H9 (cell line): ENCODE measurements at regions not wholly inside any gene's neighbourhood (a gene's known extent, or its start where the extent isn't known, plus 50 kb on each side); places are given as distances from the start of the nearest gene placed in this dataset.

Experiments used
- DNase-seq: peaks from one replicate; pipeline ENCODE4 v3.0.0-alpha.2; 2017
- H2AFZ ChIP-seq: one replicate; pipeline ENCODE4 v1.6.1; 2013; ENCODE audit warnings: mild to moderate bottlenecking, low read length, control low read depth, moderate library complexity
- H2AK5ac ChIP-seq: 2 replicates; pipeline ENCODE4 v1.6.1; 2013; ENCODE audit warnings: low read length, control low read depth, mixed read lengths; ENCODE audit not compliant: insufficient read length
- H2BK120ac ChIP-seq: one replicate; pipeline ENCODE4 v1.6.1; 2013; ENCODE audit warnings: low read depth, mild to moderate bottlenecking, low read length, control low read depth, inconsistent platforms; ENCODE audit not compliant: poor library complexity, severe bottlenecking
- H2BK12ac ChIP-seq: 2 replicates; pipeline ENCODE4 v1.6.1; 2013; ENCODE audit warnings: low read length, control low read depth, mixed read lengths, low read depth; ENCODE audit not compliant: insufficient read length
- H2BK15ac ChIP-seq: 2 replicates; pipeline ENCODE4 v1.6.1; 2013; ENCODE audit warnings: low read depth, low read length, control low read depth
- H2BK20ac ChIP-seq: one replicate; pipeline ENCODE4 v1.6.1; 2013; ENCODE audit warnings: low read depth, mild to moderate bottlenecking, low read length, control low read depth, inconsistent platforms; ENCODE audit not compliant: poor library complexity, severe bottlenecking
- H2BK5ac ChIP-seq: 2 replicates; pipeline ENCODE4 v1.6.1; 2013; ENCODE audit warnings: low read length, control low read depth, mixed read lengths; ENCODE audit not compliant: insufficient read length
- H3K14ac ChIP-seq: 2 replicates; pipeline ENCODE4 v1.6.1; 2013; ENCODE audit warnings: low read length, control low read depth; ENCODE audit not compliant: insufficient read depth
- H3K18ac ChIP-seq: 2 replicates; pipeline ENCODE4 v1.6.1; 2013; ENCODE audit warnings: low read depth, mild to moderate bottlenecking, mixed read lengths, low read length, control low read depth; ENCODE audit not compliant: insufficient read length
- H3K23ac ChIP-seq: 2 replicates; pipeline ENCODE4 v1.6.1; 2013; ENCODE audit warnings: low read length, control low read depth, mixed read lengths, low read depth; ENCODE audit not compliant: insufficient read length
- H3K23me2 ChIP-seq: 2 replicates; pipeline ENCODE4 v1.6.1; 2013; ENCODE audit warnings: low read depth, mild to moderate bottlenecking, mixed read lengths, low read length, control low read depth; ENCODE audit not compliant: insufficient read length, poor library complexity, severe bottlenecking
- H3K27ac ChIP-seq: 2 replicates; pipeline ENCODE4 v1.5.1; 2013; ENCODE audit warnings: low read length, control low read depth, mixed read lengths, low read depth; ENCODE audit not compliant: insufficient read length
- H3K27me3 ChIP-seq: 2 replicates; pipeline ENCODE4 v1.6.1; 2013; ENCODE audit warnings: low read length, control low read depth, inconsistent platforms; ENCODE audit not compliant: insufficient read depth
- H3K4ac ChIP-seq: 2 replicates; pipeline ENCODE4 v1.6.1; 2013; ENCODE audit warnings: low read depth, mild to moderate bottlenecking, control low read depth, inconsistent platforms, low read length, moderate library complexity
- H3K4me1 ChIP-seq: 2 replicates; pipeline ENCODE4 v1.6.1; 2013; ENCODE audit warnings: low read length, control low read depth, inconsistent platforms; ENCODE audit not compliant: insufficient read depth
- H3K4me2 ChIP-seq: 2 replicates; pipeline ENCODE4 v1.6.1; 2013; ENCODE audit warnings: low read length, control low read depth, mixed read lengths; ENCODE audit not compliant: insufficient read length, insufficient read depth
- H3K56ac ChIP-seq: 2 replicates; pipeline ENCODE4 v1.6.1; 2013; ENCODE audit warnings: low read depth, mild to moderate bottlenecking, mixed read lengths, low read length, control low read depth; ENCODE audit not compliant: insufficient read length
- H3K79me1 ChIP-seq: 2 replicates; pipeline ENCODE4 v1.6.1; 2013; ENCODE audit warnings: low read depth, mild to moderate bottlenecking, moderate library complexity, low read length, control low read depth, inconsistent platforms; ENCODE audit not compliant: insufficient read depth, poor library complexity, severe bottlenecking
- H3K79me2 ChIP-seq: 2 replicates; pipeline ENCODE4 v1.6.1; 2013; ENCODE audit warnings: low read length, control low read depth, inconsistent platforms; ENCODE audit not compliant: insufficient read depth
- H3K9ac ChIP-seq: 2 replicates; pipeline ENCODE4 v1.6.1; 2013; ENCODE audit warnings: low read length, control low read depth, mixed read lengths; ENCODE audit not compliant: insufficient read length; ENCODE audit errors: extremely low read depth
- H3K9me3 ChIP-seq: one replicate; pipeline ENCODE4 v1.6.1; 2013; ENCODE audit warnings: low read depth, low read length, inconsistent platforms; ENCODE audit not compliant: control insufficient read depth
- H3T11ph ChIP-seq: one replicate; pipeline ENCODE4 v1.6.1; 2013; ENCODE audit warnings: mild to moderate bottlenecking, low read length, control low read depth, inconsistent platforms
- H4K20me1 ChIP-seq: one replicate; pipeline ENCODE4 v1.6.1; 2013; ENCODE audit not compliant: control insufficient read depth, insufficient read length, insufficient read depth
- H4K5ac ChIP-seq: 2 replicates; pipeline ENCODE4 v1.6.1; 2013; ENCODE audit warnings: low read depth, mild to moderate bottlenecking, mixed read lengths, low read length, control low read depth; ENCODE audit not compliant: insufficient read length
- H4K8ac ChIP-seq: replicated peaks from 2 replicates; pipeline ENCODE4 v1.6.1; 2013; ENCODE audit warnings: low read length, control low read depth, mixed read lengths, low read depth; ENCODE audit not compliant: insufficient read length
- H4K91ac ChIP-seq: 2 replicates; pipeline ENCODE4 v1.6.1; 2013; ENCODE audit warnings: low read depth, mild to moderate bottlenecking, moderate library complexity, mixed read lengths, low read length, control low read depth; ENCODE audit not compliant: insufficient read length
- H3K27ac Mint-ChIP-seq, 3 experiments: 2 replicates in 2 of 3; 3 replicates in 1 of 3; pipeline ENCODE4 v1.8.0; 2020 to 2021; ENCODE audit warnings: mixed read lengths in 3 of 3, mild to moderate bottlenecking in 1 of 3, moderate library complexity in 1 of 3
- H3K27me3 Mint-ChIP-seq: 2 replicates; pipeline ENCODE4 v1.8.0; 2021; ENCODE audit warnings: low read depth, mild to moderate bottlenecking, moderate library complexity, mixed read lengths
- H3K36me3 Mint-ChIP-seq, 3 experiments: 2 replicates in 2 of 3; 3 replicates in 1 of 3; pipeline ENCODE4 v1.8.0; 2020 to 2021; ENCODE audit warnings: low read depth in 3 of 3, mixed read lengths in 3 of 3; ENCODE audit not compliant: insufficient read depth in 1 of 3
- H3K4me1 Mint-ChIP-seq, 2 experiments: 2 replicates each; pipeline ENCODE4 v1.8.0; 2020; ENCODE audit warnings: mixed read lengths in 2 of 2
- H3K4me3 Mint-ChIP-seq, 2 experiments: 2 replicates in 1 of 2; 3 replicates in 1 of 2; pipeline ENCODE4 v1.8.0; 2020 to 2021; ENCODE audit warnings: mild to moderate bottlenecking in 2 of 2, mixed read lengths in 2 of 2, moderate library complexity in 1 of 2
- H3K9me3 Mint-ChIP-seq, 2 experiments: 2 replicates in 1 of 2; 3 replicates in 1 of 2; pipeline ENCODE4 v1.8.0; 2020; ENCODE audit warnings: mild to moderate bottlenecking in 2 of 2, mixed read lengths in 2 of 2, moderate library complexity in 1 of 2
- WGBS: extraction: QIAGEN DNeasy Blood & Tissue Kit; methylation state at CpG from one replicate; pipeline ENCODE4 v1.1.7; 2013; ENCODE audit warnings: missing lambda C conversion rate, low lambda C conversion rate, mixed read lengths; ENCODE audit not compliant: insufficient read length; ENCODE audit errors: extremely low coverage; 5-methylcytosine and 5-hydroxymethylcytosine counted together
- TF ChIP-seq, protein P1 (sequence below): fragments of 200-600 bp; sonication (generic); conservative IDR thresholded peaks from 3 replicates; pipeline ENCODE4 v1.8.0; 2021; ENCODE audit warnings: antibody characterized with exemption, mild to moderate bottlenecking

DNA sequence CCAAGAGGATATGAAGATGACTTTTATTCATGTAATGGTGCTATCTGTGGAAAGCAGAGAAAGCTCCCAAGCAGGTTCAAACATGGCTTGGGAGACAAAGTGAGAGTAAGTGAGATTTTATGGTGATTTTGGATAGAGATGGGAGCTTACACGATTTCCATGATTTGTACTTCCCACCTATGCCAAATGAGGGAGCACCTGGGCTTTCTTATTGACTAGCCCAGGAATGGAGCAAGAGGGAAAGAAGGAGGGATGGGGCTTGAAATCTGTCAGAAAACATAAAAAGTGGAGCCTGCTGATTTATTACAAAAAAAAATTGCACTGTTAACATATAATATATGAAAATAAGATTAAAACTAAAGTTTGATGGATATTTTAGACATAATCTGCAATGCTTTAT is 703.5 kb upstream of the PABPC4L start:
- Mint-ChIP-seq H3K4me1 (peaks cover 9 to 23% of the 10 kb centered on the region in 2 experiments), H3K36me3 (peaks cover 0 to 9% (median 0%) of the 10 kb centered on the region in 3 experiments; a peak in 2 of 7 replicates), H3K4me3 (no peak overlapping the region), H3K27me3 (no peaks in the 10 kb centered on the region), H3K27ac (no peak overlapping the region), H3K9me3 (peaks cover 0 to 5% of the 10 kb centered on the region in 2 experiments; a peak in 1 of 5 replicates)
- no peak for DNase-seq
- H3K79me2 ChIP-seq, result no peaks in the 10 kb centered on the region
- no peak overlapping the region for H3K14ac ChIP-seq
- no peak overlapping the region for H2AK5ac ChIP-seq
- H3K4ac ChIP-seq, result no peak overlapping the region
- no peaks in the 10 kb centered on the region for H4K20me1 ChIP-seq
- no peak overlapping the region for H2BK15ac ChIP-seq
- H2BK20ac ChIP-seq, result no peak overlapping the region
- no peak overlapping the region for H4K8ac ChIP-seq
- no peak overlapping the region for H2AFZ ChIP-seq
- H3T11ph ChIP-seq, result no peak overlapping the region
- TF ChIP-seq, protein P1, sequence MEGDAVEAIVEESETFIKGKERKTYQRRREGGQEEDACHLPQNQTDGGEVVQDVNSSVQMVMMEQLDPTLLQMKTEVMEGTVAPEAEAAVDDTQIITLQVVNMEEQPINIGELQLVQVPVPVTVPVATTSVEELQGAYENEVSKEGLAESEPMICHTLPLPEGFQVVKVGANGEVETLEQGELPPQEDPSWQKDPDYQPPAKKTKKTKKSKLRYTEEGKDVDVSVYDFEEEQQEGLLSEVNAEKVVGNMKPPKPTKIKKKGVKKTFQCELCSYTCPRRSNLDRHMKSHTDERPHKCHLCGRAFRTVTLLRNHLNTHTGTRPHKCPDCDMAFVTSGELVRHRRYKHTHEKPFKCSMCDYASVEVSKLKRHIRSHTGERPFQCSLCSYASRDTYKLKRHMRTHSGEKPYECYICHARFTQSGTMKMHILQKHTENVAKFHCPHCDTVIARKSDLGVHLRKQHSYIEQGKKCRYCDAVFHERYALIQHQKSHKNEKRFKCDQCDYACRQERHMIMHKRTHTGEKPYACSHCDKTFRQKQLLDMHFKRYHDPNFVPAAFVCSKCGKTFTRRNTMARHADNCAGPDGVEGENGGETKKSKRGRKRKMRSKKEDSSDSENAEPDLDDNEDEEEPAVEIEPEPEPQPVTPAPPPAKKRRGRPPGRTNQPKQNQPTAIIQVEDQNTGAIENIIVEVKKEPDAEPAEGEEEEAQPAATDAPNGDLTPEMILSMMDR, result peak; percentile 37; the same call in 2 of the 3 replicates
- no peaks in the 10 kb centered on the region; the same call in 1 of the 2 replicates for H3K4me1 ChIP-seq
- H3K27me3 ChIP-seq, result no peaks in the 10 kb centered on the region
- H4K5ac ChIP-seq, result no peak overlapping the region
- no peaks in the 10 kb centered on the region for H3K9me3 ChIP-seq
- no peak overlapping the region for H2BK5ac ChIP-seq
- H2BK120ac ChIP-seq, result no peak overlapping the region
- no peak overlapping the region for H3K56ac ChIP-seq
- H3K23ac ChIP-seq, result no peak overlapping the region
- no peak overlapping the region for H4K91ac ChIP-seq
- no CpG with 5 or more reads among the region's 1 CpG for WGBS
- H3K23me2 ChIP-seq, result no peaks in the 10 kb centered on the region
- no peak overlapping the region for H3K18ac ChIP-seq
- no peaks in the 10 kb centered on the region for H3K79me1 ChIP-seq
- no peak overlapping the region for H3K27ac ChIP-seq
- no peak overlapping the region for H3K9ac ChIP-seq
- H3K4me2 ChIP-seq, result no peak overlapping the region
- H2BK12ac ChIP-seq, result no peak overlapping the region
